ENCODE measurements at regions not wholly inside any gene's neighbourhood (a gene's known extent, or its start where the extent isn't known, plus 50 kb on each side); places are given as distances from the start of the nearest gene placed in this dataset.

GRCh38 chr7:18140943-18141342, 113.3 kb upstream of the PRPS1L1 start:
- no peak overlapping the region for H3K4me3 ChIP-seq (ENCODE audit: low read depth, low read length)
- POLR2A ChIA-PET = no interaction called here
- no peak for TF ChIP-seq CTCF (IDR thresholded peaks at IDR 0.05; ENCODE audit: insufficient read depth, low read length, missing control alignments)
- CTCF ChIA-PET = no interaction called here
- DNase-seq (ENCODE audit: low read depth, low spot score) = no peak

DNA sequence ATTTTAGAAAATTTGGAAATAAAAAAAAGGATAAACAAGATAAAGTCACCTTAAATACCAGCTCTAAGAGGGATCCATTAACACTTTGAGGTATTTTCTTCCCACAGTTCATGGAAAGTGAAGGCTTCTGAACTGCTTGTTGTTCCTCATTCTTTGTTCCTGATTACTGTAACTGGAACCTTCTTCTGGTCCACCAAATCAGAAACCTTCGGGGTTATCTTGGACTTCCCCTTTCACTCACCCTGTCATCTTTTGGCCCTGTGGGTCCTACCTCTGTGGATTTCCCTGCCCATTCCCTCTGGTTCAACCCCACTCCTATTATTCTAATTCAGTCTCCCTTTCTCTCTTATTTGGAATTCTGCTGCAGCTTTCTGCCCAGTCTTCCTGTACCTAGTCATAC, 116.5 kb upstream of the PRPS1L1 start:
- no peak overlapping the region for H3K4me3 ChIP-seq (ENCODE audit: low read depth, low read length)
- ChIA-PET CTCF (no interaction called here), POLR2A (no interaction called here)
- no peak for TF ChIP-seq CTCF (IDR thresholded peaks at IDR 0.05; ENCODE audit: insufficient read depth, low read length, missing control alignments)
- DNase-seq (ENCODE audit: low read depth, low spot score) = no peak

GRCh38 chr7:18145160-18145559, 117.5 kb upstream of the PRPS1L1 start:
- ChIA-PET POLR2A (no interaction called here), CTCF (no interaction called here)
- H3K4me3 ChIP-seq (ENCODE audit: low read depth, low read length) = no peak overlapping the region
- no peak for DNase-seq (ENCODE audit: low read depth, low spot score)
- no peak for TF ChIP-seq CTCF (IDR thresholded peaks at IDR 0.05; ENCODE audit: insufficient read depth, low read length, missing control alignments)

DNA sequence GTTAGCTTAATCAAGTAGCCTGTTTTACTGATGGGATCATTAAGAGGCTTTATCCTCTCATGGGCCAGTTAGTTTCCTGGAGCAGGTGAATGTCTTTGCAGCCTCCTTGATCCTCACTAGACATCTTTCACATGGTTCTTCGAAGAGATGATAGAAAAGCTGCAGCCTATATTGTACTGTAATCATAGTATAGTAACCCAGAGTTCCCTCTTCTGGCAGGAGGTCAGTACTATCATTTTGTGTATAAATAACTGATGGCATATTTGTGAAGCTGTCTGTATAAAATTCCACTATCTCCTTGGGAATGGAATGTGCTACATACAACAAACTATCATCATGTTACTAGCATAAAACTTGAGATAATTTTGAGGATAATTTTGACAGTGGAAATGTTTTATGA, 123.8 kb upstream of the PRPS1L1 start:
- DNase-seq (ENCODE audit: low read depth, low spot score) = no peak
- ChIA-PET POLR2A (no interaction called here), CTCF (interaction anchor here (1.5 kb wide), 1 partner anchor 381 kb away, joined by 8 read pairs; no protein-coding TSS in a partner anchor)
- no peak overlapping the region for H3K4me3 ChIP-seq (ENCODE audit: low read depth, low read length)
- no peak for TF ChIP-seq CTCF (IDR thresholded peaks at IDR 0.05; ENCODE audit: insufficient read depth, low read length, missing control alignments)

DNA sequence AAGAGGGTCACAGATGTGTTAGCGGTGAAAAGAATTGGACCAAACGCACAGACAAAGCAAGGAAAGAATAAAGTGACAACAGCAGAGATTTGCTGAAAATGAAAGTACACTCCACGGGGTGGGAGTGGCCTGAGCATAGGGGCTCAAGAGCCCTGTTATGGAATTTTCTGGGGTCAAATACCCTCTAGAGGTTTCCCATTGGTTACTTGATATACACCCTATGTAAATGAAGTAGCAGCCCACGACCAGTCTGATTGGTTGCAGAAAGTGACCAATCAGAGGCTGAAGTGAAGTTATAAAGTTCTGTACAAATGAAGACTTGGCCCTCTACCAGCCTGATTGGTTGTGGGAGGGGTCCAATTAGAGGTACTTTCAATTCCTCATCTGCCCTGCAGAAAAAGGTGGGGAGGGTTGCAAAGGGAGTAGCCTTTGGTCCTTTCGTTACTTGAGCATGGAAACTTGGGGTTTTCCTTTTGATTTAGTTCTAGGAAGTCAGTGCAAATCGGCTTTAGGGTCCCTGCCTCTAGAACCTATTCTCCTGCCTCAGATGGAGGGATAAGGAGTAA, 125.6 kb upstream of the PRPS1L1 start:
- no peak for TF ChIP-seq CTCF (IDR thresholded peaks at IDR 0.05; ENCODE audit: insufficient read depth, low read length, missing control alignments)
- no peak for DNase-seq (ENCODE audit: low read depth, low spot score)
- no peak overlapping the region for H3K4me3 ChIP-seq (ENCODE audit: low read depth, low read length)
- ChIA-PET CTCF (no interaction called here), POLR2A (no interaction called here)

DNA sequence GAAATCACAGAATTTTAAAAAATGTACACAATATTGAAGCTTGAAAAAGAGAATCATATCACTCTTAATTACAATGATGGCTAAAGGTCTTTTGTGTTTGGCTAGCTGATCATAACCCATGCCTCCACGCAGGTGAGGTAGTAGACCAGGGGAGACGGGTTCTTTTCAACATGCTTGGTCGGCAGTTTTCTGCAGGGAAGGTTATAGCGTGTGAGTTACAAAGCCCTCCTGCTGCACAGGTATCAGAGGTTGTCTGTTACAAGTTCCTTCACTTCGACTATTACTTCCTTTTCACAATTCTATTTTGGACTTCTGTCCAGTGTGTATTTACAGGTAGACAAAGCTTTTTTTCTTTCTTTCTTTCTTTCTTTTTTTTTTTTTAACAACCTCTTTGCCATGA, 127.1 kb upstream of the PRPS1L1 start:
- DNase-seq (ENCODE audit: low read depth, low spot score) = no peak
- ChIA-PET CTCF (interaction anchor here (0.7 kb wide), 1 partner anchor 11 kb away, joined by 3 read pairs; no protein-coding TSS in a partner anchor), POLR2A (no interaction called here)
- H3K4me3 ChIP-seq (ENCODE audit: low read depth, low read length) = no peak overlapping the region
- TF ChIP-seq CTCF (IDR thresholded peaks at IDR 0.05; ENCODE audit: insufficient read depth, low read length, missing control alignments) = no peak

All from AG04449 (cell line).